ENCODE measurements at regions not wholly inside any gene's neighbourhood (a gene's known extent, or its start where the extent isn't known, plus 50 kb on each side); places are given as distances from the start of the nearest gene placed in this dataset.

GRCh38 chr12:125890366-125890905 lies 825.2 kb downstream of the AACS start:
- TF ChIP-seq POLR2A (IDR thresholded peaks at IDR 0.05) (no peak), CTCF (IDR thresholded peaks at IDR 0.05) (no peak)
